CD4-positive, alpha-beta T cell treated with Interleukin-6 at 100 ng/mL for 8 hours (primary cell): ENCODE measurements at regions not wholly inside any gene's neighbourhood (a gene's known extent, or its start where the extent isn't known, plus 50 kb on each side); places are given as distances from the start of the nearest gene placed in this dataset.
A peak's percentile ranks its signal among the peaks of the same experiment; 100 is the strongest.

Source experiments
- DNase-seq: peaks from one replicate; pipeline ENCODE4 v3.0.0-alpha.2; 2020; ENCODE audit warnings: mixed read lengths, low spot score

GRCh38 chr5:174311121-174311520, 265.6 kb downstream of the NSG2 start:
- no peak for DNase-seq

- DNase-seq: peak; percentile 42
These were observed 266.2 kb downstream of the NSG2 start for GRCh38 chr5:174311531-174312269.

- DNase-seq: no peak
These were observed 266.7 kb downstream of the NSG2 start for GRCh38 chr5:174312270-174312617.

GRCh38 chr5:174312641-174313040, 267.1 kb downstream of the NSG2 start:
- DNase-seq: no peak

GRCh38 chr5:174313615-174314014, 268.1 kb downstream of the NSG2 start:
- no peak for DNase-seq

GRCh38 chr5:174314261-174314660, 268.8 kb downstream of the NSG2 start:
- no peak for DNase-seq

GRCh38 chr5:174315471-174315870, 270.0 kb downstream of the NSG2 start:
- DNase-seq: no peak

- no peak for DNase-seq
These were observed 270.4 kb downstream of the NSG2 start for GRCh38 chr5:174315871-174316270.

- DNase-seq: no peak
These were observed 270.8 kb downstream of the NSG2 start for GRCh38 chr5:174316326-174316725.

GRCh38 chr5:174317256-174317894, 271.9 kb downstream of the NSG2 start:
- DNase-seq: no peak

GRCh38 chr5:174318578-174318977, 273.1 kb downstream of the NSG2 start:
- no peak for DNase-seq

GRCh38 chr5:174319551-174319950, 274.0 kb downstream of the NSG2 start:
- no peak for DNase-seq

GRCh38 chr5:174320051-174320450, 274.5 kb downstream of the NSG2 start:
- DNase-seq: no peak

GRCh38 chr5:174323878-174324281, 278.4 kb downstream of the NSG2 start:
- no peak for DNase-seq

GRCh38 chr5:174324680-174325079, 279.2 kb downstream of the NSG2 start:
- DNase-seq: no peak

- DNase-seq: no peak
These were observed 279.9 kb downstream of the NSG2 start for GRCh38 chr5:174325431-174325830.

- no peak for DNase-seq
These were observed 280.5 kb downstream of the NSG2 start for GRCh38 chr5:174325961-174326360.

GRCh38 chr5:174326372-174326771, 280.9 kb downstream of the NSG2 start:
- DNase-seq: no peak

- DNase-seq: peak; percentile 8
These were observed 281.9 kb downstream of the NSG2 start for GRCh38 chr5:174327317-174327864.

- DNase-seq: no peak
These were observed 282.4 kb downstream of the NSG2 start for GRCh38 chr5:174327896-174328295.

GRCh38 chr5:174328631-174329299, 283.3 kb downstream of the NSG2 start:
- no peak for DNase-seq

GRCh38 chr5:174329738-174330137, 284.2 kb downstream of the NSG2 start:
- DNase-seq: no peak
